Endothelial cell (in vitro differentiated cells): ENCODE measurements at regions not wholly inside any gene's neighbourhood (a gene's known extent, or its start where the extent isn't known, plus 50 kb on each side); places are given as distances from the start of the nearest gene placed in this dataset.

ENCODE experiments used
- DNase-seq: peaks from one replicate; pipeline ENCODE4 v3.0.0; 2021; ENCODE audit warnings: low spot score
- H3K27ac Mint-ChIP-seq: one replicate; pipeline ENCODE4 v1.8.0; 2021; ENCODE audit warnings: mixed read lengths, inconsistent platforms; ENCODE audit not compliant: unreplicated experiment
- H3K27me3 Mint-ChIP-seq: one replicate; pipeline ENCODE4 v1.8.0; 2021; ENCODE audit warnings: mild to moderate bottlenecking, moderate library complexity, mixed read lengths, inconsistent platforms; ENCODE audit not compliant: unreplicated experiment
- H3K36me3 Mint-ChIP-seq: one replicate; pipeline ENCODE4 v1.8.0; 2021; ENCODE audit warnings: mild to moderate bottlenecking, low read depth, mixed read lengths, inconsistent platforms; ENCODE audit not compliant: unreplicated experiment
- H3K4me1 Mint-ChIP-seq: one replicate; pipeline ENCODE4 v1.8.0; 2021; ENCODE audit warnings: mild to moderate bottlenecking, mixed read lengths, inconsistent platforms; ENCODE audit not compliant: unreplicated experiment
- H3K4me3 Mint-ChIP-seq: one replicate; pipeline ENCODE4 v1.8.0; 2021; ENCODE audit warnings: mild to moderate bottlenecking, mixed read lengths, inconsistent platforms; ENCODE audit not compliant: unreplicated experiment
- H3K9me3 Mint-ChIP-seq: one replicate; pipeline ENCODE4 v1.8.0; 2021; ENCODE audit warnings: mixed read lengths, inconsistent platforms; ENCODE audit not compliant: unreplicated experiment
- TF ChIP-seq, protein P1 (sequence below): fragments of 200-600 bp; sonication (generic); IDR thresholded peaks from one replicate; pipeline ENCODE4 v1.5.0; 2021; ENCODE audit warnings: antibody characterized with exemption; ENCODE audit not compliant: unreplicated experiment

GRCh38 chr10:105413997-105414396 lies 772.9 kb downstream of the SORCS3 start:
- no peak overlapping the region for H3K4me3 Mint-ChIP-seq
- no peaks in the 10 kb centered on the region for H3K27me3 Mint-ChIP-seq
- H3K36me3 Mint-ChIP-seq = no peaks in the 10 kb centered on the region
- no peaks in the 10 kb centered on the region for H3K9me3 Mint-ChIP-seq
- H3K4me1 Mint-ChIP-seq = no peaks in the 10 kb centered on the region
- TF ChIP-seq, protein P1, sequence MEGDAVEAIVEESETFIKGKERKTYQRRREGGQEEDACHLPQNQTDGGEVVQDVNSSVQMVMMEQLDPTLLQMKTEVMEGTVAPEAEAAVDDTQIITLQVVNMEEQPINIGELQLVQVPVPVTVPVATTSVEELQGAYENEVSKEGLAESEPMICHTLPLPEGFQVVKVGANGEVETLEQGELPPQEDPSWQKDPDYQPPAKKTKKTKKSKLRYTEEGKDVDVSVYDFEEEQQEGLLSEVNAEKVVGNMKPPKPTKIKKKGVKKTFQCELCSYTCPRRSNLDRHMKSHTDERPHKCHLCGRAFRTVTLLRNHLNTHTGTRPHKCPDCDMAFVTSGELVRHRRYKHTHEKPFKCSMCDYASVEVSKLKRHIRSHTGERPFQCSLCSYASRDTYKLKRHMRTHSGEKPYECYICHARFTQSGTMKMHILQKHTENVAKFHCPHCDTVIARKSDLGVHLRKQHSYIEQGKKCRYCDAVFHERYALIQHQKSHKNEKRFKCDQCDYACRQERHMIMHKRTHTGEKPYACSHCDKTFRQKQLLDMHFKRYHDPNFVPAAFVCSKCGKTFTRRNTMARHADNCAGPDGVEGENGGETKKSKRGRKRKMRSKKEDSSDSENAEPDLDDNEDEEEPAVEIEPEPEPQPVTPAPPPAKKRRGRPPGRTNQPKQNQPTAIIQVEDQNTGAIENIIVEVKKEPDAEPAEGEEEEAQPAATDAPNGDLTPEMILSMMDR = no peak
- no peak for DNase-seq
- H3K27ac Mint-ChIP-seq = no peak overlapping the region

DNA sequence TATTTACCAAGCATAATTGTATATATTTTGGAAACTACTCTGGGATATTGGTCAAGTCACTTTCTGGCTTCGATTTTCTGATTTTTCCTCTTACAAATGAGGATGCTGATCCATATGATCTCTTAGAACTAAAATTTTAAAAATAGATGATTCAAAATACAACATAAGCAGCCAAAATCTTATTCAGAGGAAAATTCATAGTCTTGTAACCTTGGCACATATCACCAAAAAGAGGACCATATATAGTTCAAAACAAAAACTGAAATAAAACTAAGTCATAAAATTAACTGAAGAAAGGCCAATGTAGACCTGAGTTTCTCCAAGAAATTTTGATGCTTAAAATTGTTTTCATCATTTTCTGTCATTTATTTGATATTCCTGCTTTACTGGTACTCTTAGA lies 768.3 kb downstream of the SORCS3 start:
- no peak overlapping the region for H3K4me3 Mint-ChIP-seq
- H3K9me3 Mint-ChIP-seq = no peaks in the 10 kb centered on the region
- H3K4me1 Mint-ChIP-seq = no peaks in the 10 kb centered on the region
- H3K27me3 Mint-ChIP-seq = no peaks in the 10 kb centered on the region
- TF ChIP-seq, protein P1 = no peak
- no peak overlapping the region for H3K27ac Mint-ChIP-seq
- DNase-seq = no peak
- no peaks in the 10 kb centered on the region for H3K36me3 Mint-ChIP-seq

DNA sequence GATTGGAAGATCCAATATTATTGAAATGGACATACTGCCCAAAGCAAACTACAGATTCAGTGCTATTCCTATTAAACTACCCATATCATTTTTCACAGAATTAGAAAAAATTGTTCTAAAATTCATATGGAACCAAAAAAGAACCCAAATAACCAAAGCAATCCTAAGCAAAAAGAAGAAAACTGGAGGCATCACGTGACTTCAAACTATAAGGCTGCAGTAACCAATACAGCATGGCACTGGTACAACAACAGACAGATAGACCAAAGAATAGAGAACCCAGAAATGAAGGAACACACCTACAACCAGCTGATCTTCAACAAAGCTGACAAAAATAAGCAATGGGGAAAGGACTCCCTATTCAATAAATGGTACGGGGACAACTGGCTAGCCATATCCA lies 765.4 kb downstream of the SORCS3 start:
- Mint-ChIP-seq H3K27ac (no peak overlapping the region), H3K27me3 (peaks cover 1% of the 10 kb centered on the region), H3K9me3 (no peaks in the 10 kb centered on the region), H3K36me3 (no peaks in the 10 kb centered on the region), H3K4me1 (no peaks in the 10 kb centered on the region), H3K4me3 (no peak overlapping the region)
- DNase-seq = no peak
- TF ChIP-seq, protein P1 = no peak

GRCh38 chr10:105398202-105398601 lies 757.1 kb downstream of the SORCS3 start:
- Mint-ChIP-seq H3K36me3 (no peaks in the 10 kb centered on the region), H3K27ac (no peak overlapping the region), H3K4me3 (no peak overlapping the region), H3K4me1 (peaks cover 3% of the 10 kb centered on the region), H3K27me3 (peaks cover 1% of the 10 kb centered on the region), H3K9me3 (no peaks in the 10 kb centered on the region)
- DNase-seq = no peak
- TF ChIP-seq, protein P1 = no peak

DNA sequence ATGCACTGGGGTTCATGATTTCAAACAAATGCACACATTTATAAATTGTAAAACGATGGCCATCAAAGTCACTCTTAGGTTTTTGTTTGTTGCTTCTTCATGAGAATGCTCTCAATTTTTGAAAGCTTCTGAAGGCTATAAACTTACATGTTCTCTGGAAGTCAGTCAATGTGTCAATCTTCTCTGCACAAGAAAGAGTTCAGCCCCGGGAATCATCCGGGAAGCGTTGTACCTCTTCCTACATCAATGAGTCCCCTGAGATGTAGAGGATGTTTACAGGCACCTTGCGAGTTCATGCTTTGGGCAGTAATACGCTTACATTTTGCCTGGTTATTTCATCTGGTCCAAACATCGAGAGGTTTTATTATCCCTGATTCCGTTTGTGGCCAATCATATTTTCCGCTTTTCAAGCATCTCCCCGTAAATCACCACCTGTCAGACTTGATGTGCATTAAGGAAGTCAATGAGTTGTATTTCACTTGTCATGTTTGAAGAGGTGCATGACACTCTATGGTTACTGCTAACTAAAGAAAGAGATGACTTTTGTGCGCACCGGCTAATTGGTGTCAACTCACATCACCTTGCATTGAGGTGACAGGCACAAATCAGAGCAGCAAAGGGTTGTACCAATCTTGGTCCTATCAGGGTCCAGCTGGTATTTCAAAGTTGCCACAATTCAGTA lies 750.7 kb downstream of the SORCS3 start:
- Mint-ChIP-seq H3K4me3 (no peak overlapping the region), H3K36me3 (no peaks in the 10 kb centered on the region), H3K27ac (no peak overlapping the region), H3K4me1 (no peaks in the 10 kb centered on the region), H3K27me3 (no peaks in the 10 kb centered on the region), H3K9me3 (no peaks in the 10 kb centered on the region)
- TF ChIP-seq, protein P1 = no peak
- DNase-seq = no peak
